ENCODE measurements at regions not wholly inside any gene's neighbourhood (a gene's known extent, or its start where the extent isn't known, plus 50 kb on each side); places are given as distances from the start of the nearest gene placed in this dataset.

DNA sequence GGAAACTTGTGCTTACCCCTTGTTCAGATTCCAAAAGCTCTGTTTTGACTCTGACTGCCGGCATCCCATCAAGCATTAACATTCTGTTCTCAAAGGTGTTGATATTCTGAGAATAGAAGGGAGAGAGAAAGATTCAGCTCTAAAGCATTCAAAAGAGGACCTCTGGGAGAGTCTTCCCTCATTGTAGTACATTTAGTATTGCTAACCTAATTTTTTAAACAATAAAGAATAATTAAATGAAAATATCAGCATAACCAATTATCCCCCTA, 190.3 kb downstream of the KLF12 start:
- intact Hi-C loops (cut with DNase I) = no loop called here
- H3K27ac ChIP-seq = no peak overlapping the region

DNA sequence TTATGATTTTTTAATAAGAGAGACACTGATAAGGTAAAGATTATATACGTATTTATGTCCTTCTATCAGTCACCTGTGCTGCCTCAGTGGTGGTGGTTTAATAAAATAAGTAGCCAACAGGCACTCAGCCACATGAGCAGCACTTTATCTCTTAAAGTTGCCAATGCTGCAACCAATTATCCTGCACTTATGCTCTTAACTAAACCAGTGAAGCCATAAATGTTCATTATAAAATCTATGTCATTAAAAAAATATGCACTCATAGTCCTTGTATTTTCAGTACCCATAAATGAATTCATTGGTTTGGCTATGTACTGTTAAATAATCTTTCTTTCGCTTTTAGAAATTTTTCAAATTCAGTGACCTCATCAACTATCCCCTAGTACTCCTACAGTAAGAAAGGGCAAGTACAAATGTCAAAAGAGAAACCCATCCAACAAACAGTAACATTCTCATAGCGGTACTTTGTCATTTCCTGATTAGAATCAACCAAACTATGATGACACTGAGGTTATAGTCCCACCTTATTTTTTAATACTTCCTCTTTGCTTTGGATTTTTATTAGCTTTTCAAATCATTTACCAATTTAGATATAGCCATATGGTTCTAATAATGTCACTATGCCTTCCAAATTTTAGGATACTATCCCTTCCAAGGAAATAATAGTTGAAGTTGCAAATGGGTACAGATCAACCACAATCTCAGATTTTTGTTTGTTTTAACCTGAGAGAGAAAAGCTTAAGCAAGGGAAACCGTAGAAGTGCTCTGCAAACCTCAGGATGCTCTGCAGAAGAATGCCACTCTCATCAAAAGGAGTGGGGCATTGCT, 190.9 kb downstream of the KLF12 start:
- intact Hi-C loops (cut with DNase I) = no loop called here
- Histone ChIP-seq H3K4me3 (no peak overlapping the region), H3K27ac (no peak overlapping the region), H3K9me3 (no peaks in the 10 kb centered on the region), H3K4me1 (no peaks in the 10 kb centered on the region), H3K27me3 (no peaks in the 10 kb centered on the region), H3K9ac (ENCODE audit: low read depth in 2 of 2, low read length in 2 of 2) (no peak overlapping the region), H3K36me3 (no peaks in the 10 kb centered on the region)
- DNase-seq = no peak
- TF ChIP-seq, protein P1, sequence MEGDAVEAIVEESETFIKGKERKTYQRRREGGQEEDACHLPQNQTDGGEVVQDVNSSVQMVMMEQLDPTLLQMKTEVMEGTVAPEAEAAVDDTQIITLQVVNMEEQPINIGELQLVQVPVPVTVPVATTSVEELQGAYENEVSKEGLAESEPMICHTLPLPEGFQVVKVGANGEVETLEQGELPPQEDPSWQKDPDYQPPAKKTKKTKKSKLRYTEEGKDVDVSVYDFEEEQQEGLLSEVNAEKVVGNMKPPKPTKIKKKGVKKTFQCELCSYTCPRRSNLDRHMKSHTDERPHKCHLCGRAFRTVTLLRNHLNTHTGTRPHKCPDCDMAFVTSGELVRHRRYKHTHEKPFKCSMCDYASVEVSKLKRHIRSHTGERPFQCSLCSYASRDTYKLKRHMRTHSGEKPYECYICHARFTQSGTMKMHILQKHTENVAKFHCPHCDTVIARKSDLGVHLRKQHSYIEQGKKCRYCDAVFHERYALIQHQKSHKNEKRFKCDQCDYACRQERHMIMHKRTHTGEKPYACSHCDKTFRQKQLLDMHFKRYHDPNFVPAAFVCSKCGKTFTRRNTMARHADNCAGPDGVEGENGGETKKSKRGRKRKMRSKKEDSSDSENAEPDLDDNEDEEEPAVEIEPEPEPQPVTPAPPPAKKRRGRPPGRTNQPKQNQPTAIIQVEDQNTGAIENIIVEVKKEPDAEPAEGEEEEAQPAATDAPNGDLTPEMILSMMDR (IDR thresholded peaks at IDR 0.05) = no peak

More for the DNA sequence above, 190.3 kb downstream of the KLF12 start:
- Histone ChIP-seq H3K9me3 (no peaks in the 10 kb centered on the region), H3K4me1 (no peaks in the 10 kb centered on the region), H3K4me3 (no peak overlapping the region), H3K36me3 (no peaks in the 10 kb centered on the region), H3K9ac (ENCODE audit: low read depth in 2 of 2, low read length in 2 of 2) (no peak overlapping the region), H3K27me3 (no peaks in the 10 kb centered on the region)
- TF ChIP-seq, protein P1 (IDR thresholded peaks at IDR 0.05) = no peak
- DNase-seq = no peak

DNA sequence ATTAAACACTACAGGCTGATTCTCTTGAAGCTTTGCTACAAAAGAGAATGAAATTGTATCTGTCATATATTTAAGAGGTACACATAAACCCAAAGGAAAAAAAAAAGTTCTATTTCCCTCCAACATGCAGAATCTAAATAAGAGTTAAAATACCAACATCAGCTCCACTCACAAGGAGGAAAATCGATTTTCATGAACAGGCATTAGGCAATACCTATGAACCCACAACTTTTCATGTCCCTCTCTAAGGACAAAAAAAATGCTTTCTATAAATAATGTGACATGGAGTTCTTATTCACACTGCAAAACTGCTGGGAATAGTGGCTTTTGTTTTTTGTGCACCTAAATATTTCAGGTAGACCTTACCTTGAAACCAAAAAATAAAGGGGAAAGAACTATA, 192.5 kb downstream of the KLF12 start:
- no peaks in the 10 kb centered on the region for H3K36me3 ChIP-seq
- H3K4me3 ChIP-seq = no peak overlapping the region
- intact Hi-C loops (cut with DNase I) = no loop called here
- no peak overlapping the region for H3K27ac ChIP-seq
- no peaks in the 10 kb centered on the region for H3K9me3 ChIP-seq
- no peaks in the 10 kb centered on the region for H3K27me3 ChIP-seq
- H3K9ac ChIP-seq (ENCODE audit: low read depth in 2 of 2, low read length in 2 of 2) = no peak overlapping the region
- no peak for DNase-seq
- no peaks in the 10 kb centered on the region for H3K4me1 ChIP-seq
- TF ChIP-seq, protein P1 (IDR thresholded peaks at IDR 0.05) = no peak

DNA sequence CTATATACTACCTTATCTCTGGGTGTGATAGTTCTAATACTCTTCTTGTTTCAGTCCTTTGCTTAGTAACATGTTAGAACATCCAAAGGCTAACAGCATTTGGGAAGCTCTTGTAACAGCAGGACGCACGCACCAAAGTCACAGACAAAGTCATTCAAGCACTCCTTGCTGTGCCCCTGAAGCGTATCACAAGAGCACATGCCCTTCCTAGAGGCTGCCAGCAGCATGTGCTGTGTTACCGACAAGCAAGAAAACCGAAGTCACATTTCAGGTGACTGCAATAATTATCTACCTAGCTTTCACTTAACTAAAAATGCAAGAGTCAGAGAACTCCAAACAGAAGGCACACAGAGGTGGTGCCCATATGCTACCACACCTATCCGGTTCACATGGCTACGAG, 194.1 kb downstream of the KLF12 start:
- Histone ChIP-seq H3K4me3 (no peak overlapping the region), H3K36me3 (no peaks in the 10 kb centered on the region), H3K4me1 (no peaks in the 10 kb centered on the region), H3K27me3 (no peaks in the 10 kb centered on the region), H3K9ac (ENCODE audit: low read depth in 2 of 2, low read length in 2 of 2) (no peak overlapping the region), H3K27ac (no peak overlapping the region), H3K9me3 (no peaks in the 10 kb centered on the region)
- intact Hi-C loops (cut with DNase I) = no loop called here
- DNase-seq = no peak
- TF ChIP-seq, protein P1 (IDR thresholded peaks at IDR 0.05) = no peak

DNA sequence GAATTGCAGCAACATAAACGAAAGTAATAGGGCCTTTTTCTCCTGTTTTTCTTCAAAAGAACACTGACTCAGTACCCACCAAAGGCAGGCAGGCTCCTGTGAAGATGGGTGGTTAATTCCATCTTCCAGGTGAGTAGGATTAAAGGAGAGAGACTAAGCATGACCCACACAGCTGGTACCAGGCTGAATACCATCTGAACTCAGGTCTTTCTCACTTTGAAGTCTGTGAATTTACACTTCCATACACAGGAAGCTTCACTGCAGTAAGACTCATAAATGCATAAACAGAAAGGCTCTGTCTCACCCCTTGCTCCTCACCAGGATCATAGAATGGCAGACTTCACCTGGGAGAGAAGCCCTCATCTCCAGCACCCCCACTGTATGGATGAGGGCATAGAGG, 194.6 kb downstream of the KLF12 start:
- Histone ChIP-seq H3K4me1 (no peaks in the 10 kb centered on the region), H3K9ac (ENCODE audit: low read depth in 2 of 2, low read length in 2 of 2) (no peak overlapping the region), H3K27ac (no peak overlapping the region), H3K36me3 (no peaks in the 10 kb centered on the region), H3K9me3 (no peaks in the 10 kb centered on the region), H3K27me3 (no peaks in the 10 kb centered on the region), H3K4me3 (no peak overlapping the region)
- intact Hi-C loops (cut with DNase I) = no loop called here
- TF ChIP-seq, protein P1 (IDR thresholded peaks at IDR 0.05) = no peak
- DNase-seq = no peak

All from colonic mucosa (tissue), 4 donors.